ENCODE measurements at regions not wholly inside any gene's neighbourhood (a gene's known extent, or its start where the extent isn't known, plus 50 kb on each side); places are given as distances from the start of the nearest gene placed in this dataset.

- no peak for TF ChIP-seq ZNF462 (CRISPR knock-in tag; IDR thresholded peaks at IDR 0.05)
- no peak for TF ChIP-seq NANOG (IDR thresholded peaks at IDR 0.05; ENCODE audit: borderline replicate concordance)
- no peak for TF ChIP-seq ZNF114 (CRISPR knock-in tag; IDR thresholded peaks at IDR 0.05)
- no peak for TF ChIP-seq POLR2AphosphoS5 (IDR thresholded peaks at IDR 0.05; ENCODE audit: low read depth)
- no peak for TF ChIP-seq ZNF331 (CRISPR knock-in tag; IDR thresholded peaks at IDR 0.05; ENCODE audit: low read depth)
- TF ChIP-seq JUNB (IDR thresholded peaks at IDR 0.05; ENCODE audit: unreplicated experiment): no peak
- TF ChIP-seq EZH2phosphoT487 (IDR thresholded peaks at IDR 0.05; ENCODE audit: unreplicated experiment): no peak
- no peak for TF ChIP-seq ETS1 (IDR thresholded peaks at IDR 0.05)
- no peak for TF ChIP-seq STAT1 (IDR thresholded peaks at IDR 0.05; ENCODE audit: unreplicated experiment)
- no peak for TF ChIP-seq CREB1 (CRISPR knock-in tag; IDR thresholded peaks at IDR 0.05; ENCODE audit: low read depth)
- no peak for TF ChIP-seq CTCF (conservative IDR thresholded peaks at IDR 0.05; ENCODE audit: low read depth in 2 of 2)
Measured at GRCh38 chr4:73683033-73683432, 57.3 kb upstream of the CXCL8 start (continued).

All from GM23338 (cell line).